Hindlimb muscle (tissue), 1 donor: ENCODE measurements at regions not wholly inside any gene's neighbourhood (a gene's known extent, or its start where the extent isn't known, plus 50 kb on each side); places are given as distances from the start of the nearest gene placed in this dataset.
"Not testable (repeated sequence)": the region's sequence is repeated elsewhere in the genome, so short reads cannot be mapped to it uniquely, and the experiment has no call there.

Experiments
- DNase-seq: peaks from one replicate; pipeline ENCODE4 v3.0.0-alpha.2; 2013

- no peak for DNase-seq
Measured at GRCh38 chr4:106869551-106869950, 166.6 kb downstream of the DKK2 start.

- DNase-seq, result peak; percentile 14
Measured at GRCh38 chr4:106868381-106869035, 167.6 kb downstream of the DKK2 start.

- no peak for DNase-seq
Measured at GRCh38 chr4:106864231-106864630, 171.9 kb downstream of the DKK2 start.

- no peak for DNase-seq
Measured at GRCh38 chr4:106854569-106855351, 181.4 kb downstream of the DKK2 start.

- DNase-seq, result no peak
Measured at GRCh38 chr4:106852426-106852825, 183.7 kb downstream of the DKK2 start.

GRCh38 chr4:106851726-106852125 is 184.4 kb downstream of the DKK2 start:
- DNase-seq, result no peak

- DNase-seq, result no peak
Measured at GRCh38 chr4:106850691-106851090, 185.4 kb downstream of the DKK2 start.

GRCh38 chr4:106835919-106836318 is 200.2 kb downstream of the DKK2 start:
- DNase-seq, result peak; percentile 37

GRCh38 chr4:106830879-106831278 is 205.2 kb downstream of the DKK2 start:
- no peak for DNase-seq

- no peak for DNase-seq
Measured at GRCh38 chr4:106818764-106819163, 217.3 kb downstream of the DKK2 start.

GRCh38 chr4:106816496-106816895 is 219.6 kb downstream of the DKK2 start:
- DNase-seq, result no peak

GRCh38 chr4:106810122-106810521 is 226.0 kb downstream of the DKK2 start:
- no peak for DNase-seq

- no peak for DNase-seq
Measured at GRCh38 chr4:106809076-106809475, 227.0 kb downstream of the DKK2 start.

GRCh38 chr4:106806158-106806797 is 229.8 kb downstream of the DKK2 start:
- no peak for DNase-seq

GRCh38 chr4:106803083-106803482 is 233.0 kb downstream of the DKK2 start:
- DNase-seq, result no peak

GRCh38 chr4:106801386-106801785 is 234.7 kb downstream of the DKK2 start:
- peak; percentile 54 for DNase-seq

- no peak for DNase-seq
Measured at GRCh38 chr4:106796876-106797275, 239.2 kb downstream of the DKK2 start.

GRCh38 chr4:106795326-106795725 is 240.8 kb downstream of the DKK2 start:
- DNase-seq, result no peak

GRCh38 chr4:106793933-106794332 is 242.2 kb downstream of the DKK2 start:
- DNase-seq, result no peak

GRCh38 chr4:106775636-106776035 is 260.5 kb downstream of the DKK2 start:
- DNase-seq, result no peak

GRCh38 chr4:106774055-106774454 is 262.1 kb downstream of the DKK2 start:
- DNase-seq, result not testable (repeated sequence)

GRCh38 chr4:106773076-106773905 is 262.8 kb downstream of the DKK2 start:
- DNase-seq, result no peak

GRCh38 chr4:106767991-106768390 is 268.1 kb downstream of the DKK2 start:
- DNase-seq, result no peak
